Mesenchymal stem cell (in vitro differentiated cells and primary cell): ENCODE measurements at regions not wholly inside any gene's neighbourhood (a gene's known extent, or its start where the extent isn't known, plus 50 kb on each side); places are given as distances from the start of the nearest gene placed in this dataset.

Experiments used
- DNase-seq: peaks from one replicate; pipeline ENCODE4 v3.0.0-alpha.2; 2013
- H2AFZ ChIP-seq: one replicate; pipeline ENCODE4 v1.6.1; 2013; ENCODE audit warnings: low read depth, mild to moderate bottlenecking, control low read depth, inconsistent platforms, low read length, moderate library complexity
- H2AK5ac ChIP-seq: 2 replicates; pipeline ENCODE4 v1.6.1; 2013; ENCODE audit warnings: low read length, moderate library complexity, mild to moderate bottlenecking, inconsistent platforms; ENCODE audit not compliant: severe bottlenecking
- H2BK120ac ChIP-seq: one replicate; pipeline ENCODE4 v1.6.1; 2013; ENCODE audit warnings: low read depth, mild to moderate bottlenecking, inconsistent platforms, low read length, moderate library complexity
- H2BK12ac ChIP-seq, 2 experiments: one replicate each; pipeline ENCODE4 v1.6.1; 2013; ENCODE audit warnings: inconsistent platforms in 2 of 2, low read length in 2 of 2, mild to moderate bottlenecking in 2 of 2, moderate library complexity in 2 of 2, control low read depth in 1 of 2
- H2BK15ac ChIP-seq: one replicate; pipeline ENCODE4 v1.6.1; 2013; ENCODE audit warnings: mild to moderate bottlenecking, low read depth, inconsistent platforms; ENCODE audit not compliant: poor library complexity, severe bottlenecking
- H2BK5ac ChIP-seq: 2 replicates; pipeline ENCODE4 v1.6.1; 2013; ENCODE audit warnings: low read depth, mild to moderate bottlenecking, low read length, control low read depth, inconsistent platforms; ENCODE audit not compliant: poor library complexity, severe bottlenecking
- H3K14ac ChIP-seq, 2 experiments: one replicate each; pipeline ENCODE4 v1.6.1; 2013; ENCODE audit warnings: inconsistent platforms in 2 of 2, low read length in 2 of 2, control low read depth in 1 of 2, mild to moderate bottlenecking in 1 of 2, moderate library complexity in 1 of 2
- H3K18ac ChIP-seq, 2 experiments: one replicate each; pipeline ENCODE4 v1.6.1; 2013; ENCODE audit warnings: inconsistent platforms in 2 of 2, low read length in 2 of 2, control low read depth in 1 of 2, low read depth in 1 of 2, mild to moderate bottlenecking in 1 of 2
- H3K23ac ChIP-seq, 2 experiments: one replicate each; pipeline ENCODE4 v1.6.1; 2013; ENCODE audit warnings: inconsistent platforms in 2 of 2, low read length in 2 of 2, mild to moderate bottlenecking in 2 of 2, moderate library complexity in 2 of 2, control low read depth in 1 of 2
- H3K27ac ChIP-seq: 2 replicates; pipeline ENCODE4 v1.5.1; 2013; ENCODE audit warnings: mild to moderate bottlenecking, moderate library complexity, low read length, control low read depth, inconsistent platforms; ENCODE audit not compliant: poor library complexity, severe bottlenecking
- H3K27me3 ChIP-seq, 2 experiments: 2 replicates each; pipeline versions ENCODE4 v1.6.1 to v1.7.0; 2013; ENCODE audit warnings: low read length in 2 of 2, mild to moderate bottlenecking in 2 of 2, moderate library complexity in 2 of 2, control low read depth in 1 of 2, inconsistent platforms in 1 of 2; ENCODE audit not compliant: control insufficient read depth in 1 of 2, insufficient read depth in 1 of 2
- H3K36me3 ChIP-seq, 2 experiments: 2 replicates each; pipeline versions ENCODE4 v1.6.1 to v1.7.0; 2013; ENCODE audit warnings: low read length in 2 of 2, control low read depth in 1 of 2, inconsistent platforms in 1 of 2, low read depth in 1 of 2, mild to moderate bottlenecking in 1 of 2; ENCODE audit not compliant: insufficient read depth in 2 of 2, control insufficient read depth in 1 of 2
- H3K4ac ChIP-seq, 2 experiments: one replicate each; pipeline ENCODE4 v1.6.1; 2013; ENCODE audit warnings: inconsistent platforms in 2 of 2, low read length in 2 of 2, mild to moderate bottlenecking in 2 of 2, moderate library complexity in 2 of 2, control low read depth in 1 of 2, low read depth in 1 of 2
- H3K4me1 ChIP-seq: 2 replicates; pipeline ENCODE4 v1.6.1; 2013; ENCODE audit warnings: low read depth, low read length, control low read depth; ENCODE audit not compliant: control insufficient read depth, insufficient read depth
- H3K4me2 ChIP-seq: 2 replicates; pipeline ENCODE4 v1.6.1; 2013; ENCODE audit warnings: low read length, mild to moderate bottlenecking, inconsistent platforms; ENCODE audit not compliant: poor library complexity, severe bottlenecking
- H3K4me3 ChIP-seq, 2 experiments: 2 replicates each; pipeline versions ENCODE4 v1.5.1 to v1.7.0; 2013; ENCODE audit warnings: low read length in 2 of 2, mild to moderate bottlenecking in 2 of 2, control low read depth in 1 of 2, low read depth in 1 of 2; ENCODE audit not compliant: insufficient read depth in 1 of 2
- H3K79me1 ChIP-seq: replicated peaks from 2 replicates; pipeline ENCODE4 v1.6.1; 2013; ENCODE audit warnings: mild to moderate bottlenecking, control low read depth, low read length, inconsistent platforms; ENCODE audit not compliant: poor library complexity, severe bottlenecking
- H3K9ac ChIP-seq: 2 replicates; pipeline ENCODE4 v1.7.0; 2013; ENCODE audit warnings: mild to moderate bottlenecking, low read length, moderate library complexity
- H3K9me3 ChIP-seq: 2 replicates; pipeline ENCODE4 v1.7.0; 2013; ENCODE audit warnings: mild to moderate bottlenecking, low read length; ENCODE audit not compliant: control insufficient read depth
- H4K8ac ChIP-seq: one replicate; pipeline ENCODE4 v1.6.1; 2013; ENCODE audit warnings: inconsistent platforms, mild to moderate bottlenecking, low read length, moderate library complexity
- H4K91ac ChIP-seq: one replicate; pipeline ENCODE4 v1.6.1; 2013; ENCODE audit warnings: mild to moderate bottlenecking, low read length, inconsistent platforms
- WGBS: methylation state at CpG from one replicate; pipeline ENCODE4 v1.1.7; 2013; ENCODE audit warnings: mixed read lengths; 5-methylcytosine and 5-hydroxymethylcytosine counted together

DNA sequence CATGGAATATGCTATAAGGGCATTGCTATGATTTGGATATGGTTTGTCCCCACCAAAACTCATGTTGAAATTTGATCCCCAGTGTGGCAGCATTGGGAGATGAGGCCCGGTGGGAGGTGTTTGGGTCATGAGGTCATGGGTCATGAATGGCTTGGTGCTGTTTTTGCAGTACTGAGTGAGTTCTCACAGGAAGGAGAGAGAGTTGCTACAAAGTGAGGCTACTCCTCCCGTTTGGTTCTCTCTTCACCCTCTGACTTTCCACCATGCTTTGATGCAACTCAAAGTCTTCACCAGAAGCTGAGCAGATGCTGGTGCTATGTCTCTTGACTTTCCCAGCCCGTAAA is 388.1 kb upstream of the TMPO start:
- H3K9ac ChIP-seq: no peak overlapping the region
- H3K27me3 ChIP-seq: peaks cover 0 to 4% of the 10 kb centered on the region in 2 experiments
- H3K4me2 ChIP-seq: no peak overlapping the region
- no peak overlapping the region for H3K4ac ChIP-seq
- H3K14ac ChIP-seq: no peak overlapping the region
- H2BK5ac ChIP-seq: no peak overlapping the region
- no peak overlapping the region for H4K8ac ChIP-seq
- no peak overlapping the region for H3K23ac ChIP-seq
- no peak overlapping the region for H2BK12ac ChIP-seq
- H4K91ac ChIP-seq: no peak overlapping the region
- no peaks in the 10 kb centered on the region for H3K9me3 ChIP-seq
- no peak overlapping the region for H2BK120ac ChIP-seq
- WGBS: 17% methylated on average over 2 of the region's 3 CpGs
- no peaks in the 10 kb centered on the region for H3K4me1 ChIP-seq
- H2AK5ac ChIP-seq: no peak overlapping the region
- no peaks in the 10 kb centered on the region for H3K79me1 ChIP-seq
- no peak overlapping the region for H2BK15ac ChIP-seq
- H3K27ac ChIP-seq: no peak overlapping the region
- no peak overlapping the region for H3K18ac ChIP-seq
- no peak overlapping the region for H2AFZ ChIP-seq
- no peak overlapping the region for H3K4me3 ChIP-seq
- no peak for DNase-seq
- no peaks in the 10 kb centered on the region for H3K36me3 ChIP-seq

DNA sequence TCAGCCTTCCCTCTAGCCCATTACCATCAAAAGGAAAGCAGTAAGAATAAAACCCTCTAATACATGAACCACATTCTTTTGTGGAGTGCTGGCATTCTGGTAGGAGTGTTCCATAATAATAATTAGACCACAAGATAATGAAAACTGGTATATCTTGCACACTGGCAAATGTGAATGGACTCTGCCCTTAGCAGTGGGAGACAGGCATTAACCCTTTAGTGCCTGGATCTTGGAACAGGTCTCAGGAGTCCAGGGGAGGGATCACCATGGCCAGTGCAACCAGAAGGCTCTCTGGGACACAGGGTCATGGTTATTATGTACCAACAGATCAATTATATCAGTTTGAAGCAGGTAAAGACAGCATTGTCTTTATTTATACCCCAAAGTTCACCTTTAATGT is 387.5 kb upstream of the TMPO start:
- no peaks in the 10 kb centered on the region for H3K79me1 ChIP-seq
- H3K4me3 ChIP-seq: no peak overlapping the region
- peaks cover 0 to 4% of the 10 kb centered on the region in 2 experiments for H3K27me3 ChIP-seq
- no peaks in the 10 kb centered on the region for H3K4me1 ChIP-seq
- no peaks in the 10 kb centered on the region for H3K36me3 ChIP-seq
- no peak overlapping the region for H2AK5ac ChIP-seq
- H2BK12ac ChIP-seq: no peak overlapping the region
- H3K23ac ChIP-seq: no peak overlapping the region
- no peak overlapping the region for H3K18ac ChIP-seq
- no peak overlapping the region for H2BK5ac ChIP-seq
- H3K9me3 ChIP-seq: no peaks in the 10 kb centered on the region
- no peak overlapping the region for H3K14ac ChIP-seq
- no peak overlapping the region for H4K91ac ChIP-seq
- H2BK120ac ChIP-seq: no peak overlapping the region
- no peak overlapping the region for H2AFZ ChIP-seq
- no peak overlapping the region for H2BK15ac ChIP-seq
- no peak overlapping the region for H3K4me2 ChIP-seq
- H3K4ac ChIP-seq: no peak overlapping the region
- no peak overlapping the region for H3K27ac ChIP-seq
- H3K9ac ChIP-seq: no peak overlapping the region
- no peak for DNase-seq
- H4K8ac ChIP-seq: no peak overlapping the region

DNA sequence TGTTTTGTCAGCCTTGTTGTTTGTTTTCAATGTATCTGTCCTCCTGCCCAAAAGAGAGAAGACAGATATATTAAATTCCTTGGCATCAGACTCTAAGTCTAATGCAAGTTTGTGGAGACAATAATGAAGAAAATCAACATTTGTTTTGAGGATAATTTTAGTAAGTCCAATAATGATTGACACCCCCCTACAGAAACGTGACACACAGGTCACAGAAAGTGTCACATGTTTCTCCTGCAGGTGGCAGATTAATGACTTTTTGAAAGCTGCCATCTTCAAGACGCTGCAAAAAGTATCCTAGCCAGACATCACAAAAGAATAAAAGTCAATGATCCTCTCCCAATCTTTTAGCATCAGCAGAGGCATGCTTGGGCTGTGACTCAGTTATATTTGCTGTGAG is 378.8 kb upstream of the TMPO start:
- no peak for DNase-seq
- Histone ChIP-seq H2BK120ac (no peak overlapping the region), H4K91ac (no peak overlapping the region), H3K36me3 (no peaks in the 10 kb centered on the region), H3K4me2 (no peak overlapping the region), H3K27me3 (no peaks in the 10 kb centered on the region), H3K4me1 (no peaks in the 10 kb centered on the region), H2BK12ac (no peak overlapping the region), H3K9ac (no peak overlapping the region), H2BK15ac (no peak overlapping the region), H3K9me3 (no peaks in the 10 kb centered on the region), H3K79me1 (no peaks in the 10 kb centered on the region), H3K14ac (no peak overlapping the region), H3K4me3 (no peak overlapping the region), H3K4ac (no peak overlapping the region), H2AK5ac (no peak overlapping the region), H3K27ac (no peak overlapping the region), H2AFZ (no peak overlapping the region), H3K18ac (no peak overlapping the region), H2BK5ac (no peak overlapping the region), H3K23ac (no peak overlapping the region), H4K8ac (no peak overlapping the region)
- 45% methylated on average over 2 of the region's 2 CpGs for WGBS

DNA sequence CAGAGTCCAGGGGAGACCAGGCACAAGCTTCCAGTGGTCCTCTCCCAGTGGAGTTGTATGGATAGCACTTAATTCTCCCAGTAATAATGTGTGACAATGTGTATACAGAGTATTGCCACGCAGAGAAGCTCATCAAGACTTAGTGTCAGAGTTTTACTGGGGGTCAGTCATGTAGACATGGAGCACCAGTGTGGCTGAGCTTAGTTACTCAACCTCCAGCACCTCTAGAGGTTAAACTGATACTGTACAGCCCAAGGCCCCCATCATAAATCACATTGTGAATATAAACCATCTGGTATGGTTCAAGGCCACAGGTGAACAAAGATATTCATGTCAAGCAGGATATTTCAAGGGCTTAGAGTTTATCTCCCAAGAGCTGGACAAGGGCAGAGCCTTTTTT is 378.1 kb upstream of the TMPO start:
- no peak for DNase-seq
- Histone ChIP-seq H4K91ac (no peak overlapping the region), H3K23ac (no peak overlapping the region), H2AFZ (no peak overlapping the region), H3K79me1 (no peaks in the 10 kb centered on the region), H3K9me3 (no peaks in the 10 kb centered on the region), H3K4me1 (no peaks in the 10 kb centered on the region), H4K8ac (no peak overlapping the region), H3K18ac (no peak overlapping the region), H2BK120ac (no peak overlapping the region), H3K27me3 (no peaks in the 10 kb centered on the region), H3K9ac (no peak overlapping the region), H2AK5ac (no peak overlapping the region), H3K4me2 (no peak overlapping the region), H3K36me3 (no peaks in the 10 kb centered on the region), H2BK15ac (no peak overlapping the region), H2BK12ac (no peak overlapping the region), H3K27ac (no peak overlapping the region), H3K4ac (no peak overlapping the region), H3K14ac (no peak overlapping the region), H2BK5ac (no peak overlapping the region), H3K4me3 (no peak overlapping the region)
- WGBS: 57% methylated on average over 1 of the region's 1 CpG
